GM18498 (cell line): ENCODE measurements at regions not wholly inside any gene's neighbourhood (a gene's known extent, or its start where the extent isn't known, plus 50 kb on each side); places are given as distances from the start of the nearest gene placed in this dataset.

Experiments used
- ATAC-seq: cut with Tn5 transposase; IDR thresholded peaks from one replicate; pipeline ENCODE4 v1.9.1; 2021; ENCODE audit warnings: mild to moderate bottlenecking, moderate library complexity; ENCODE audit not compliant: unreplicated experiment

DNA sequence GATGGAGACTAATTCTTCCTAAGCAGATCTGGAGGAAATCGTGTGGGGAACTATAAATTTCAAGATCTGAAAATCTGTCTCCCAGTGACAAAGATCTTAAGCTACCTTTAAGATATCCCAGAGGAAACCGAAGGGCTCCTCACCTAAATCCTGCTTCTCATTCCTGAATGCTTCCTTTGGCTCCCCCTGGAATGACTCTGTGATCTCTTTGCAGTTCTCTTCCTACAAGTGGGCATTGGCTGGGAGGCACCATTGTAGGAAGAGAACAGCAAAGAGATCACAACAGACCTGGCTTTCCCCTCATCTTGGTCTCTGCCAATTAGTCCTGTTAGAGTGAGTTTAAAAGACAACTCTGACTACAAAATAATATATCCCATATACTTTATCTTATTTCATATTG, 70.0 kb upstream of the KCNH7 start:
- no peak for ATAC-seq

DNA sequence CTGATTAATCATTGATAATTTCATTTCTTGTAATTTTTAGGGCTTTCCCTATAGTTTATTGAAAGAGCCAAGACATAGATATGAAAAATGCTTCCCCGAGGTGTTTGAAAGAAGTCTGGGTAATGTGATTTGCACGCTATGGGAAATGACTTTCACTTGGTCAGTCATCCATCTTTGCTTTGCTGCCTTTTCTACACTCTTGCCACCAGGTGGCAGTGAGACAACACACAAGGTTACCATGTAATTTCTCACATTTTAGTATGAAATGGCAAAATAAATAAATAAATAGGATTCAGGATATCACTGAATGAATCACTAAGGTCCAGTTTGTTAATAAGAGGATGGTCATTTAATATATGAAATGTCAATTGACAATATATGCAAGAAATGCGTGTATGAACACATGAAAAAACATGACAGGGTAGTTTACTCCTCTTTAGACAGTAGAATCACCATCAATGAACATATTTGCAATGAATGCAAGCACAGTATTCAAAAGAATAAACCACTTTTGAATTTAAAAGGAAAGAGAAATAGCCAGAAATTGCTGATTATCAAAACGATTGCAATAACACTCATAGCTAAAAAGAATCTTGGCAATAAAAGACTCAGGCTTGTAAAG, 52.2 kb upstream of the KCNH7 start:
- ATAC-seq: peak; percentile 96

DNA sequence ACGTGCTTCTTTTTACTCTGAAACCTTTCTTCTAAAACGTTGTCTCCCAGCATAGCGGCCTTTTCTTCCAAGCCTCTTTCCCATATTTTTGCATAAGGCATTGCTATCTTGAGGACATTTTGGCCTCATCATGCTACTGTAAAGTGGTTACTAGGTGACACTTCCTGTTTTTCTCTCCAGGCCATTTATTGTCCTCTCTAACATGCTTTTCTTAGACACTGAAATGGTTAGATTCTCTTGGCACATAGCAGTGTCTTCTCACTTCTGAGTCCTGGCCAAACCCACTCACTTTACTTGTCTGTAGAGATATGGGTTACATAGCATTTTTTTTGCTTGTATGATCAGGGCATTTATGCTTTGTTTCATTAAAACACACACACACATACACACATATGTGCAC, 50.1 kb upstream of the KCNH7 start:
- ATAC-seq: no peak
